DND-41 (cell line): ENCODE measurements at regions not wholly inside any gene's neighbourhood (a gene's known extent, or its start where the extent isn't known, plus 50 kb on each side); places are given as distances from the start of the nearest gene placed in this dataset.

Experiments
- EZH2 ChIP-seq: IDR thresholded peaks from 3 replicates; pipeline ENCODE4 v1.6.1; 2012; ENCODE audit warnings: borderline replicate concordance, low read depth, mild to moderate bottlenecking, moderate library complexity, low read length, inconsistent platforms; ENCODE audit not compliant: severe bottlenecking
- TF ChIP-seq, protein P1 (sequence below): IDR thresholded peaks from 2 replicates; pipeline ENCODE4 v1.5.1; 2012; ENCODE audit warnings: borderline replicate concordance, low read length, moderate library complexity, mild to moderate bottlenecking; ENCODE audit not compliant: poor library complexity, severe bottlenecking; ENCODE audit errors: extremely low read depth

DNA sequence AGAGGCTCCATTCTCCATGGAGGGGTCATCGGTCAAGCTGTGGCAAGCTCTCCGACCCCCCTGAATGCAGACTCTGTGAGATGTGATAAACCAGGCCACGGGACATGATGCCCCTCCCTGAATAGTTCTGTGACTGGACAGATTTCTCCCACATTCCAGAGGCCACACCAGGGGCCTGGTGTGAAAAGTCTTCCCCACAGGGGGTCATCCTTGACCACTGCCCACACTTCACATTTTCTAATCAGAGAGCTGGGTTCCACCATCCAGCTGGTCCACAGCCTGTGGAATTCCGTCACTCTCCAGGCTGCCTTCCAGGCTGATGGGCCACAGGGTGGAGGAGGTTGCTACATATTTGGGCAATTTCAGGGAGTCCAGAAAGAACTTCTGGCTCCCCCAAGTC lies 51.3 kb upstream of the CYRIA start:
- TF ChIP-seq, protein P1, sequence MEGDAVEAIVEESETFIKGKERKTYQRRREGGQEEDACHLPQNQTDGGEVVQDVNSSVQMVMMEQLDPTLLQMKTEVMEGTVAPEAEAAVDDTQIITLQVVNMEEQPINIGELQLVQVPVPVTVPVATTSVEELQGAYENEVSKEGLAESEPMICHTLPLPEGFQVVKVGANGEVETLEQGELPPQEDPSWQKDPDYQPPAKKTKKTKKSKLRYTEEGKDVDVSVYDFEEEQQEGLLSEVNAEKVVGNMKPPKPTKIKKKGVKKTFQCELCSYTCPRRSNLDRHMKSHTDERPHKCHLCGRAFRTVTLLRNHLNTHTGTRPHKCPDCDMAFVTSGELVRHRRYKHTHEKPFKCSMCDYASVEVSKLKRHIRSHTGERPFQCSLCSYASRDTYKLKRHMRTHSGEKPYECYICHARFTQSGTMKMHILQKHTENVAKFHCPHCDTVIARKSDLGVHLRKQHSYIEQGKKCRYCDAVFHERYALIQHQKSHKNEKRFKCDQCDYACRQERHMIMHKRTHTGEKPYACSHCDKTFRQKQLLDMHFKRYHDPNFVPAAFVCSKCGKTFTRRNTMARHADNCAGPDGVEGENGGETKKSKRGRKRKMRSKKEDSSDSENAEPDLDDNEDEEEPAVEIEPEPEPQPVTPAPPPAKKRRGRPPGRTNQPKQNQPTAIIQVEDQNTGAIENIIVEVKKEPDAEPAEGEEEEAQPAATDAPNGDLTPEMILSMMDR: no peak
- TF ChIP-seq EZH2: no peak
